Daoy (cell line): ENCODE measurements at regions not wholly inside any gene's neighbourhood (a gene's known extent, or its start where the extent isn't known, plus 50 kb on each side); places are given as distances from the start of the nearest gene placed in this dataset.

ENCODE experiments used
- DNase-seq: peaks from one replicate; pipeline ENCODE4 v3.0.0-alpha.2; 2015; ENCODE audit warnings: low read depth

DNA sequence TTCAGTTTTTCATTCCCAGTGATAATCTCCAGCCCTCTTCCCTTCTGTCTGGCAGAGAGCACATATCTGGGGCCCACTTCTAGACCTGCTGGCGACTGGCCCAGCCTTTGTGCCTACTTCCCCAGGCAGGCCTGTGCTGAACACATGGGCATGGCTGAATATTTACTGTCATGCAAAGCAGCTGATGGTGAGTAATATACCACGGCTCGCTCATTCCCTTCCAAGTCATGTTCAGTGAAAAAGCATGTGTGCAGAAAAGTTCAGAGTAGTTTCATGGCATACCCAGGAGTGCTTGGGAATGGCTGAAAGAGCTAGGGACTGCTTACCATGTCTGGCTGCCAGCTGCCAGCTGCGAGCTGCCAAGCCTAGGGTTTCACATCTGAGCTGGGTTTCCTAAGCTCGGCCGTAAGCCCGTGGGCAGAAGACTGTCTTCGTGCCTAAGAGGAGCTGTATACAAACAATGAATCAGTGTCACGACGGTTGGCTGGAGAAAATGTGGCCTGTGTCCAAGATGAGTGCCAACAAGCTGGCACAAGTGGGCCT is 179.9 kb upstream of the PELI2 start:
- DNase-seq = peak; percentile 61

DNA sequence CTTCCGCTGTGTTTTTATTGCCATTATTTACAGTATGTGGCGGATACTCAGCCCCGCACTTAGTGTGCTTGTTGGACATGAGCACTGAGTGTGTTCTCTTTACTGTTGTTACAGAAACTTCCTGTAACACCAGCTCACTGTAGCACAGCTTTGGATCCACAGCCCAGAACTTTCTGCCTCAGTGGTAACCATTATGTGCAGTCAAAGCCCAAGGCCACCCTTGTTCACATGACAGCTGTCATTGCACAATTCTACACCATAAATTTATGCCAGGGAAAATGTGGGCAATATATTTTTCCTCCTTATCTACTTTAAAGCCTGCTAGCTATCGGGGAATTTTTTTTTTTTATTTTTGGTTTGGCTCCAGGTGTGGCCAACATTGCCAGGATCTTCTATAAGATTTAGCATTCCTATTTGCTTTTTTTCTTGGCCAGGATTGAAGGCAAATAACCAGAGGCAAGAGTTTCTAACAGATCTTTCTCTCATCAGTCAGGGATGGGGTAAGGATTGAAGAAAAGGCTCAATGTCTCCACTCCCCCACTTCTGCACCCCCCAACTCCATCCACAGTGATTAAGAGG is 176.0 kb upstream of the PELI2 start:
- DNase-seq = no peak

DNA sequence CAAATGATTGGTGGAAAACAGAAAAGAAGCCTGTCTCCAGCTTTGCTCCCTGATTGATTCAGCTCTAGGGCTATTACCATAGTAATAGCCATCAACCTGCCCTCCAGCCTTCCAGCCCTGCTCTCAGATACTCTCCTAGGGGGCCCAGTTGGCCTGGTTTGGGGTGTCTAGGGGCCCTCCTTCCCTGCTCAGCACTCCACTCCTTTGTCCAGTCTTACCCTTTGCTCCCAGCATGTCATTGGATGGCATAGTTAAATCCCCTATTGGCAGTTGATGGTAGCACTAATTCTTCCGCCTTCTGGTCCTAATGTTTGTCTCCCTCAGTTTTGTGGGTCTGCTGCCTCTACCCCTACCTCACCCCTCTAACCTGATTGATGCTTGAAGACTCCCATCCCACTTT is 175.4 kb upstream of the PELI2 start:
- no peak for DNase-seq

DNA sequence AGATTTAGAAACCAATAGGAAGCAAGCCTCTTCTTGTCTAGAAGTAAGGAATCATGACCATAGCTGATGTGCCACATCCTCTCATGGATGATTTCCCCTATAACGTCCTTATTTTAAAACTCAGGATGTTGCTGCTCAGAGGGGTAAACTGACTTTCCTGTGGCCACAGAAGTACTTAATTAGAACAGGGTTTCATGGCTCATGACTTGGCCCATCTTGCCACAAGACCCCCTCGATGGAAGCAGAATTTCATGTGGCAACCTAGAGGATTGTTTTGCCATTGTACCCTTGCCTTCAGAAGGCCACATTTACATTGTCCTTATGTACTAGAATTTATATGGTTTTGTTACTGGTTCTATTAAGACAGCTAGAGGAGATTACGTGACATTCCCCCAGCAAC is 173.5 kb upstream of the PELI2 start:
- DNase-seq = no peak

DNA sequence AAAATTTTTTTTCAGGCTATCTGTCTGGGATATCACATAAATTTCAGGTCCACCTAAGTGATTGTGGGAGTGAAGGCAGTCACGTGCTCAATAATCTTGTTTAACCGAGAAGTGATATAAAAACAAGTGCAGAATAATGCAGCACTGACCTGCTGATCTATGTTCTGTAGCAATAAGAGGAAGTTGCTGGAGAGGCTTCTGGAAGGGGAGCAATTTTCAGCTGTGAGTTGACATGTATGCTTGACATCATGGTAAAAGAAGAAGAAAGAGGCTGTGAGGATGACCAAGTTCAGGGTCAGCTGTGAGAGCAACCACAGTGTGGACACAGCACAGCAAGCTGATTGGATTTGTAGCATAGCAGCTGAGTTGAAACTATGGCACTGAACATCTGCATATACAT is 172.0 kb upstream of the PELI2 start:
- no peak for DNase-seq

DNA sequence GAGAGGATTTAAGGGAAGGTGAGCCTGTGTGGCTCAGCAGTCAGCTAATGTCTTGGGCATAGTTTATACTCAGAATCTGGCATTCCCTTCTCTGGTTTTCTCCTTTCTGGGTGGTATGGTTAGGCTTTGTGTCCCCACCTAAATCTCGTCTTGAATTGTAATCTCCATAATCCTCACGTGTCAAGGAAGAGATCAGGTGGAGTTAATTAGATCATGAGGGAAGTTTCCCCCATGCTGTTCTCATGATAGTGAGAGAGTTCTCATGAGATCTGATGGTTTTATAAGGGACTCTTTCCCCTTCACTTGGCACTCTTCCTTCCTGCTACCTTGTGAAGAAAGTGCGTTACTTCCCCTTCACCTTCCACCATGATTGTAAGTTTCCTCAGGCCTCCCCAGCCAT is 169.8 kb upstream of the PELI2 start:
- DNase-seq = no peak

DNA sequence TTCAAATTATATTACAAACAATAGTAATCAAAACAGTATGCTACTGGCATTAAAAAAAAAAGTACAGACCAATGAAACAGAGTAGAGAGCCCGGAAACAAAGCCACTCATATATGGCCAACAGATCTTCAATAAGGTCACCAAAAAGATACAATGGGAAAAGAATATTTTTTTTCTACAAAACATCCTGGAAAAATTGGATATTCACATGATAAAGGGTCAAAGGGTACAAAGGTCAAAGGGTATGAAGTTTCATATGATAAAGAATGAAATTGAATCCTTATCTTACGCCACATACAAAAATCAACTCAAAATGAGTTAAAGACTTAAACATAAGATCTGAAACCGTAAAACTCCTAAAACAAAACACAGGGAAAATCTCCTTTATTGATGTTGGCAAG is 168.5 kb upstream of the PELI2 start:
- no peak for DNase-seq

DNA sequence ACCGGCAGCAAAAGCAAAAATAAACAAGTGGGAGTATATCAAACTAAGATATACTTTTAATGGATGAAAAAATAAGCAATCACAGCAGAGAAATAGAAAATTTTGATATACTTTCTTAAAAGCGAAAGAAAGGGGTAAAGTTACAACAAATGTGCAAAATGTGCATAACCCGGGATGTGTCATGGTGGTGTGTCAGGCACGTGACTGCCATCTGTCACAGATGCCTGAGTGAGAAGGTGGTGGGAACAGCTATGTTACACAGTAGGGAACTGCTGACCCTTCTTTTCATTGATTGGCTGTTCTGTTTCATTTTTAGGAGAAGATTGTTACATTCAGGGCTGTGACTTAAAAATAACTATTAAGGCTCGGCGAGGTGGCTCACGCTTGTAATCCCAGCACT is 168.1 kb upstream of the PELI2 start:
- DNase-seq = no peak

DNA sequence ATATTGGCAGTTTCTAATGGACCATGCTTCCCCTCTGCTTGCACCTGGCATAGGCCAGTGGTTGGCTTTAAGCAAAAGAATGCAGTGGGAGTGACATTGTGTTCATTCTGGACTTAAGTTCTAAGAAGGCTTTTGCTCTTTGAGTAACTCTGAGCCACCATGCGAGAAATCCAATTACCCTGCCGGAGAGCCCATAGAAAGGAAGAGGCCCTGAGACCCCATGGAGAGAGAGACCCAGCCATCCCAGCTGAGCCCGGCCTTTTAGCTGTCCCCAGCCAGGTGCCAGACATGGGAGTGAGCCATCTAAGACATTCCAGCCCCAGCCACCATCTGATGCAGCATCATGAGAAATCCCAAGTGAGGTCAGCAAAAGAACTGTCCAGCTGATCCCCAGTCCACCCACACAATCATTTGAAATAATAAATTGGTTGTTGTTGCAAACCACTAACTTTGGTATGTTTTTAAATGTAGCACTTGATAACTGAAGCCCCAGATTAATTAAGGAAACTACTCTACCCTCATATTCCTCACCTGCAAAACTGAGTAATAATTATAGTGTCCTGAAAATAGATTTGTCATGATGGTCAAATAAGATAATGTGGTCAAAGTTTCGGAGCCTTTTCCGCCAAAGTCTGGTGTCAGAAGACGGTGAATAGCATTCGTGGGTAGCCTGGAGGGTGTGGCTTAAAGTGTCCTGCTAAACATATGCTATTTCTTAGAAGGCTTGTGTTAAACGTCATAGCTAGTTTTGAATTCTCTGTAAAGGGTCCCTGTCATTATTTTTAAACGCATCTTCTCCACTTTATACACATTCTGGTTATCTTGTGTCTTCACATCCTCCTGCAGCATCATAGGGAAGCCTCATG is 166.6 kb upstream of the PELI2 start:
- no peak for DNase-seq

DNA sequence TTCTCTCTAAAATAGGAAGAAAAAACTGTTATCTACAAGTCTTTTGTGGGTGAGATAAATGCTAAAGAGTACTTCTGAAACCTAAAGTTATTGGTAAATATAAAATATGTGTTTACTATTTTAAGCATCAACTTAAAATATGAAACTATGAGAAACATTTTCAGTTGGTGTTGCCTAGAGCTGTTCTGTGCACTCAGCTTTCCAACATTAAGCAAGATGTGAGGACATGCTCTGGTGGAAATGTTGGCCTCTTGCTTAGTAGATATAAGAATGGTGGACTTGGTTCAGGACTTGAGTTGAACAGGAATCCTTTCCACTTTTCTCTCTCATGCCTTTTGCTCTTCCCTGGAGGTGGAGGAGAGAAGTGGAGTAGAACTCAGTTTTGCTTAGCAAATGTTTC is 164.1 kb upstream of the PELI2 start:
- DNase-seq = no peak

DNA sequence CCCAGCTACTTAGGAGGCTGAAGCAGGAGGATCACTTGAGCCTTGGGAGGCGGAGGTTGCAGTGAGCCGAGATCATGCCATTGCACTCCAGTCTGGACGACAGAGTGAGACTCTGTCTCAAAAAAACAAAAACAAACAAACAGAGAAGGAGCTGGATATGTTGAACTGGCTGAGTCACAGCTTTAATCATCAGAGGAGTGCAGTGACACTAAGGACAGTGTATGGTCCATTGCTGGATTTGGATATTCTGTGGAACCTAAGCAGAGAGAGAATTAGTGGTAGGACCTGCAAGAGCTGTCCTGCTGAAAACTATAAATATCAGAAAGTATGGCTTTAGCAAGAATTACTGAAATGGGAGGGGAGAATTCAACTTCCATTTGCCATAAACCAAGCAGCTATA is 163.0 kb upstream of the PELI2 start:
- no peak for DNase-seq

DNA sequence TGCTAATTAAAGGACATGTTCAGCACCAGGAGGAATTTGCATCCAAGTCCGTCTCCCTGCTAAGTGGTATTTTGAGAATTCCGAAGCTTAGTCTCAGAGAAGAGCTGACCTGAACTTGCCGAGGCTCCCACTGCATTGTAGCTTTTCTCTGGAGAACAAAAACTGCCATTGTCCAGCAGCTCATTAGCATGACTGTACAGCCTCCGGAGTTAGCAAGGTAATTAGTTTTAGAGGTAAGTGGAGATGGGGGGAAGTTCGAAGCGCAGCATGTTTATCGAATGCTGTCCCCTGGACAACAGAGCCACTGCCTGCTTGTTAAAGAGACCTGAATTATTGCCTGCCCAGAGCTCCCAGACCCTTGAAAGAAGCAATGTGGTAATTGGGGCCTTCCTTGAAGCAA is 160.3 kb upstream of the PELI2 start:
- DNase-seq = no peak

DNA sequence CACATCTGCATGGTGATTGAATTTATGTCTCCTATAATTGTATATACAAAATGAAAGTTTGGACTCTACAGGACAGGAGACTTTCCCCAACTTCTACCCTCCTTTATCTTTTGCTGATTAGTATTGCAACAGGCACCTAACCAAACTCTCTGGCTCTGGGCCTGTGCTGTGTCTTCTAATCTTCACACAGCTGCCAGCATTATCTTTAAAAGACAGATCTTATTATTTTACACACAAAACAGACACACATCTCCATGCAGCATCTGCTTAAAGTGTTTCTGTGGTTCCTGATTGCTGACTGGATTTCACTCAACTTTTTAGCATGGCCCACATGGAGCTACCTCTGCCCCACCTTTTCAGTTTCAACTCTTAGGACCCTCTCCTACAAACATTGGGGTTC is 154.9 kb upstream of the PELI2 start:
- DNase-seq = no peak

DNA sequence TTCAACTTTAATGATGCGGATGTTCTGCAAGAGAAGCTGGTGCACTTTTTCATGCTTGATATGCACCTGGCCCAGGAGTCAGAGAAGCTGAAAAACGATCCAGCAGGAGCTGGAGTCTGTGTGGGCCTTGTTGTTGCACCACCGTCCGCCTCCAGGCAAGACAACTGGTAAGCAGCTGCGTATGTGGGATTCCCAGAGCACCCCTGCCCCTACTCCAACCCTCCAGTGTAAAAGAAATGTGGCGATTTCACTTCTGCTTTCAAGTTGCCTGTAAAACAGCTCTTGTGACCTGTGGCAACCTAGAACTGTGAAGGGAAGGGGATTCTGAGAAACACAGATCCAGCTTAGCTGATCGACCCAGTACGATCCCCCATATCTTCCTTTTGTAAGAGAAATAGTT is 154.1 kb upstream of the PELI2 start:
- no peak for DNase-seq

DNA sequence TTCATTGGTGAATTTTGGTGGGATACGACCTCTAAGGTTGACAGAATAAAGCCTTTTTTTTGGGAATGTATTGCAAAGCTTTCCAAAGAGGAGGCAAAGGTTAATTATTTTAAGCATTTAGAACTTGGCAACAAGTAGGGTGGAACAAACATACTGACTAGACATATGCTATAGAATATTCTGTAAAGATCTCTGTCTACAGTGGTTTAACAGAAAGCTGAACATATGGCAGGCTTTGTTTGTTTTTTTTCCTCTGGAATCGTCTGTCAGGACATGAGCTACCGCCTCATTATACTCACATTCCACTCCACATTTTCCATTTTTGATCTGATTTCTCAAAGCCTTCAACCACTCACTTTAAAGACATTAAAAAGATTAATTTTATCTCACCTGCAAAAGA is 153.4 kb upstream of the PELI2 start:
- DNase-seq = no peak

DNA sequence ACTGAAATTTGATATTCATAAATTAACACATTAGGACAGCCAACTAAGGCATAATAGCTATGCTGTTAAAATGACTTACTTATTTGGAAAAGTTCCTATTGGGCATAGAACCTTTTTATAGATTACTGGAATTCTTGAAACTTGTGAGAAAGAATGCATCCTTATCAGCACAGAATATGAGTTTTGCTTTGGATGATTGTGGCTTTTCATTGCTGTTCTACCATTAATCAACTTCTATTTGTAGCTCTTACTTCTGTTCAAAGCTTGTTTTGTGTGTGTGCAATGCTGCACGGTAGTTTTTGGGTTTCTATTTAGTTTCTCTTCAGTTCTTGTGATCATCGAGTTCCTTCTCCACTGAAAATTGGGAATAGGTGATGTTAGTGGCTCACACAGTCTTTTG is 152.4 kb upstream of the PELI2 start:
- no peak for DNase-seq

DNA sequence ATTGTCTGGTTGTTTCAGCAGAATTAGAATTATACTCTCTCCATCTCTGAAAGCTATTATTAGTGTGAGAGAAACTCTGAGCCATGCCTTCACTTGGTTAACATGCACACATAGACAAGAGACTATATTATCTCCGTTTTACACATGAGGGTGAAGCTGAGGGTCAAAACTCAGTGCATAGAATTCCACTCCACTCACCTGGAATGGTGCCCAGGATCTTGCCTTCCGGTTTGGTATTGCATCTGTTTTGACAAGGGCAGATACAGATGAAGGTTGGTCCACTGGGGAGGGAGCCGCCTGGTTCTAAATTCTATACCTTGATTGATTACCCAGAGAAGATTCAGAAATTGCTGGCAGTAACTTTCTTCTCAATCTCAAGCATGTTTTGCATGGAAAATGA is 149.5 kb upstream of the PELI2 start:
- DNase-seq = peak; percentile 5

DNA sequence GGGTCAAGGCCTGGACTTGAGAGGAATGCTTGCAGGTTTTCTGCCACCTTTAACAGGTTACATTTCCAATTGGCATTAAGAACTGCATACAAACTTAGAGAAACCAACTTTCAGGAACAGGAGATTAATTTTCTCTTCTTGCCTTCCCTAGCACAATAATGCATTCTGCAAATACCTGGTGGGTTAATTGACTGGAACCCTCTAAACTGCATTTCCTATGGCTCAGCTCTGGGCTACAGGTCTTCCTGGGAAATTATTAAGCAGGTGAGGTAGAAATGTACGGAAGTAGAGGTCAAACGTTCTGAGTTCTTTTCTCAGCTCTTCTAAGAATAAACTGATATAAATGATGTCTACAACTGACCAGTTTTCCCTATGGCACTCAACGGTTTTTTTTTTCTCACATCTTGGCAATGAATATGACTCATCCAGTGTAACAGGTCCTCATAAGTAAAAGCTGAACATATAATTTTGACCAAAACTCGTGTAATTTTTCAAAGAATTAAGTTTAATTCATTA is 144.9 kb upstream of the PELI2 start:
- DNase-seq = no peak

DNA sequence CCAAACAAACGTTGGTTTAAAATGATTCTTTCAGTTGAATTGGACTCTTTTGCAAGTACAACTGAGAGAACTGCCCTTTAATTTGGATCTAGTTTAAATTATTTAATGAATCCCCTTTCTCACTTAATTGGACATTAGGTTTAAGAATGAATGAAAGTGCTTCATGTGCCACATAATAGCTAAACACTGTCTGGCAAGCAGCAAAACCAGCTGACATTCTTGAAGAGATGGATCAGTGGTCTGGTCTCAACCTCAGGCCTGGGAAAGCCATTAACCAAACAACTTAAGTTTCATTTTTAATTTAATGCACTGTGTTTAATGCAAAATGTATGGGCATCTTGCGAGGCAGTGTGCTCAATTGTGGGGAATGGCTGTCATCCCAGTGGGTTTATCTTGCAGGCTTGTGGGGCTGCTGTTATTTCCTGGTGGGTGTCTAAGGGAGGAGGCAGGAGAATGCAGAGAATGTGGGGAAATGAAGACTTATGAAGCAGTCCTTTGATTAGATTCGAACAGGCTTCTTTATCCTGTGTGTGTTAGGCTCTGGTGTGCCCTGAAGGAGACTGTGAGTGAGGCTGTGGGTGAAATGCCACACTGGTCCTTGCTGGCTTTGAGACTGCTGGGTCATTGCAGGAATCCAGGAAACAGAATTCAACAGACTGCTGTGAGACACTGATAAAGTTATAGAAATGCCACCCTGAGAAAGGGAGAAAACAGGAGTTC is 144.1 kb upstream of the PELI2 start:
- DNase-seq = no peak

DNA sequence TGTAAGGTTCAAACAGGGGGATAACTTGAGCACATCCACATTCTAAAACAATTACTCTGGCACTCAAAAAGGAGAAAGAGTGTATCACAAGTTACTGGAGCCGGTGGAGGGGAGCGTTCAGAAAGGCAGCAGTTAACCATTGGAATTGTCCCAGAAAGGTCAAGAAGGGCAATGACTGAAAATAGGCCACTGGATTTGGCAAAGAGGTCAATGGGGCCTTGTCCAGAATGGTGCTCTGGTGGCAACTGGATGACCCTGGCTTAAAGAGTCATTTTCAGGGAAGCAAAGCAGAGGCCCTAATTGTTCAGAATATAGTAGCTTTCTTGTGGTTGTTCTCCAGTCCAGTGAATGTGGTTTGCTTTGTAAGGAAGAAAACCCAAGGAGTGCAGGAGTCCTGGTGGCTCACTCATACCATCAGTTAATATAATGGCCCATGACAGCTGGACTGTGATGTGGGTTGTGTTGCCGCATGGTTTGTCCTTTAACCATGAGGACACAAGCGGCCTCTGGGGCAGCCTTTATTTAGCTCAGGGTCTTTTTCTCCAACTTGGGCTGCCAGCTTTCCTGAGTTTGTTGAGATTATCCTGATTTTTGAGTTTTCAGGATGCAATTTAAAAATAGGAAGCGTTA is 142.8 kb upstream of the PELI2 start:
- no peak for DNase-seq

DNA sequence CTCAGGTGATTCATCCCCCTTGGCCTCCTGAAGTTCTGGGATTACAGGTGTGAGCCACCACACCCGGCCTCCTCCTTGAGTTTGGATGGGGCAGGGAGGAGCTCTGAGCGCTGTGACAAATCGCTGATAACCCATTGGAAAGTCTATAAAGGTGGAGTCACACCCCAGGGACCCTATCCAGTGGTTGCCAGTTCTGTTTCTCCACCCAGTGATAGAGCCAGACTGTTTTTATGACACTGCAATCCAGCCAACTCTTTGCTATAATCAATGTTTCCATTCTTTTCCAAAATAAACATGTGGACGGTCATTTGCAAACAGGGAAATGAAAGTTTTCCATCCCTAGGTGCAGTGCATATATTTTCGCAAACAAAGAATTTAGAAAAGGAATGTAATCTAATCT is 142.0 kb upstream of the PELI2 start:
- no peak for DNase-seq

DNA sequence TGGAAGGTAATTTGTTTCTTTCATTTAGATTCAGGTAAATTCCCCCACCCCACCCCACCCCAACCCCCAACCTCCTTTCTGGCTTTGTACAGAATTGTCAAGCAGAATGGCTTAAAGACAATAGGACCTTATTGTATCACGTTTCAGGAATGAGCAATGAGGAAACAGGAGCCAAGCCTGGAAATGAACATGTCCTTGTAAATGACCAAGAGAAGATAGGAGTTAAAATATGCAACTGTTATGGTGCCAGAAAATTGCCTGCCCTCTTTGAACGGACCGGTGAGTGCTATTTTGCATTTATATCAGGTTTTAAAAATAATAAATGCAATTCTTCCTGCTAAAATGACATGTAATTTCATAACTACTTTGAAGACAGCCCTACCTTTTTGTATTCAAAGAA is 141.6 kb upstream of the PELI2 start:
- DNase-seq = no peak
